ENCODE measurements at regions not wholly inside any gene's neighbourhood (a gene's known extent, or its start where the extent isn't known, plus 50 kb on each side); places are given as distances from the start of the nearest gene placed in this dataset.

- Histone ChIP-seq H3K4me3 (ENCODE audit: low read length in 3 of 3) (no peak overlapping the region), H3K4me1 (ENCODE audit: control insufficient read depth in 3 of 3, insufficient read depth in 3 of 3, low read length in 3 of 3) (no peaks in the 10 kb centered on the region), H3K27ac (ENCODE audit: low read depth, low read length) (no peak overlapping the region), H3K9me3 (ENCODE audit: control insufficient read depth in 3 of 3, low read length in 3 of 3) (no peaks in the 10 kb centered on the region), H3K36me3 (ENCODE audit: control insufficient read depth in 3 of 3, insufficient read depth in 3 of 3, low read length in 3 of 3) (no peaks in the 10 kb centered on the region), H3K27me3 (ENCODE audit: control insufficient read depth in 3 of 3, insufficient read depth in 3 of 3, low read length in 3 of 3) (no peaks in the 10 kb centered on the region), H3K9ac (ENCODE audit: low read depth in 1 of 3, low read length in 3 of 3) (no peak overlapping the region)
Observed at GRCh38 chr5:161235569-161235968, 311.0 kb downstream of the GABRB2 start.

- H3K36me3 ChIP-seq (ENCODE audit: control insufficient read depth in 3 of 3, insufficient read depth in 3 of 3, low read length in 3 of 3): no peaks in the 10 kb centered on the region
- H3K27ac ChIP-seq (ENCODE audit: low read depth, low read length): no peak overlapping the region
- no peaks in the 10 kb centered on the region for H3K27me3 ChIP-seq (ENCODE audit: control insufficient read depth in 3 of 3, insufficient read depth in 3 of 3, low read length in 3 of 3)
- H3K4me1 ChIP-seq (ENCODE audit: control insufficient read depth in 3 of 3, insufficient read depth in 3 of 3, low read length in 3 of 3): no peaks in the 10 kb centered on the region
- no peak overlapping the region for H3K9ac ChIP-seq (ENCODE audit: low read depth in 1 of 3, low read length in 3 of 3)
- no peak overlapping the region for H3K4me3 ChIP-seq (ENCODE audit: low read length in 3 of 3)
- H3K9me3 ChIP-seq (ENCODE audit: control insufficient read depth in 3 of 3, low read length in 3 of 3): no peaks in the 10 kb centered on the region
Observed at GRCh38 chr5:161233553-161233952, 313.0 kb downstream of the GABRB2 start.

DNA sequence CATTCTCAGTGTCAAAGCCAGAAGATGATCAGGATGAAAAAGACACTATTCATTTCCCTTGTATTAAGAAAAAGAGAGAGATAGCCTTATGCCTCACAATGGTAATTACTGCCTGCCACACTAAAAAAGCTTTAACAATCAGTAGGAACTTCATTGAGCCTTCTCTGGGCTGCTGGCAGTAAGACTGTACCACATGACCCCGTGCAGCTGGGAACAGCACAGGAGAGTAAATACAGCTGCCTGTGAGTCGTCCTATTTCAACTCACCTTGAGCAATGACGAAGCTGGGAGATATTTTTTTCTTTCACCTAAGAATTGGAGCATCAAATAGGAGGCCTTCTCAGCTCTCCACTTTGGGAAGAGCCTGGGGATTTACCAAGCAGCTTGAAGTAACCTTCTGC is 316.3 kb downstream of the GABRB2 start:
- Histone ChIP-seq H3K9ac (ENCODE audit: low read depth in 1 of 3, low read length in 3 of 3) (no peak overlapping the region), H3K27ac (ENCODE audit: low read depth, low read length) (no peak overlapping the region), H3K4me3 (ENCODE audit: low read length in 3 of 3) (no peak overlapping the region), H3K36me3 (ENCODE audit: control insufficient read depth in 3 of 3, insufficient read depth in 3 of 3, low read length in 3 of 3) (no peaks in the 10 kb centered on the region), H3K4me1 (ENCODE audit: control insufficient read depth in 3 of 3, insufficient read depth in 3 of 3, low read length in 3 of 3) (no peaks in the 10 kb centered on the region), H3K9me3 (ENCODE audit: control insufficient read depth in 3 of 3, low read length in 3 of 3) (no peaks in the 10 kb centered on the region), H3K27me3 (ENCODE audit: control insufficient read depth in 3 of 3, insufficient read depth in 3 of 3, low read length in 3 of 3) (no peaks in the 10 kb centered on the region)

DNA sequence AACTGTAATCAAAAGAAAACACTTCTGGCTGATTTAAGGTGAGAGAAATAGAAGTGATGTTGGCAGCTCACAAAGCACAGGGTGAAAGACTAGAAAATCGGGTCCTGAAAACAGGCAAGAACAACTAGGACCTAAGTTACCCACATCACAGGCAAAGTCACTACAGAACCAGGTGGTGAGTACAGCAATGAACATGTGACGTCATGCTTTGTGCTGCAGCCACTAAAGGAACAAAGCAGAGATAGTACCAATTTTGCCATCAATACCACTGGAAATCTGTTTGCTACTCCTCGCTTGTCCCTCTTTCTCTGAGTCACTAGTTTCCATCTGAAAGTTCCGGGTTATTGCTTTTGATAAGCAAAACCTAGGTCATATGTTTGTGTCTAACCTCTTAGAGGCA is 326.7 kb downstream of the GABRB2 start:
- Histone ChIP-seq H3K4me3 (ENCODE audit: low read length in 3 of 3) (no peak overlapping the region), H3K9me3 (ENCODE audit: control insufficient read depth in 3 of 3, low read length in 3 of 3) (no peaks in the 10 kb centered on the region)

GRCh38 chr5:161216877-161217276 is 329.6 kb downstream of the GABRB2 start:
- H3K9me3 ChIP-seq (ENCODE audit: control insufficient read depth in 3 of 3, low read length in 3 of 3): no peaks in the 10 kb centered on the region
- H3K27me3 ChIP-seq (ENCODE audit: control insufficient read depth in 3 of 3, insufficient read depth in 3 of 3, low read length in 3 of 3): no peaks in the 10 kb centered on the region
- H3K36me3 ChIP-seq (ENCODE audit: control insufficient read depth in 3 of 3, insufficient read depth in 3 of 3, low read length in 3 of 3): no peaks in the 10 kb centered on the region
- H3K4me3 ChIP-seq (ENCODE audit: low read length in 3 of 3): no peak overlapping the region
- H3K4me1 ChIP-seq (ENCODE audit: control insufficient read depth in 3 of 3, insufficient read depth in 3 of 3, low read length in 3 of 3): no peaks in the 10 kb centered on the region
- no peak overlapping the region for H3K27ac ChIP-seq (ENCODE audit: low read depth, low read length)
- no peak overlapping the region for H3K9ac ChIP-seq (ENCODE audit: low read depth in 1 of 3, low read length in 3 of 3)

More for the DNA sequence above, 326.7 kb downstream of the GABRB2 start:
- no peak overlapping the region for H3K27ac ChIP-seq (ENCODE audit: low read depth, low read length)
- H3K9ac ChIP-seq (ENCODE audit: low read depth in 1 of 3, low read length in 3 of 3): no peak overlapping the region
- H3K27me3 ChIP-seq (ENCODE audit: control insufficient read depth in 3 of 3, insufficient read depth in 3 of 3, low read length in 3 of 3): no peaks in the 10 kb centered on the region
- no peaks in the 10 kb centered on the region for H3K36me3 ChIP-seq (ENCODE audit: control insufficient read depth in 3 of 3, insufficient read depth in 3 of 3, low read length in 3 of 3)
- no peaks in the 10 kb centered on the region for H3K4me1 ChIP-seq (ENCODE audit: control insufficient read depth in 3 of 3, insufficient read depth in 3 of 3, low read length in 3 of 3)

GRCh38 chr5:161212123-161212712 is 334.3 kb downstream of the GABRB2 start:
- Histone ChIP-seq H3K27me3 (ENCODE audit: control insufficient read depth in 3 of 3, insufficient read depth in 3 of 3, low read length in 3 of 3) (no peaks in the 10 kb centered on the region), H3K27ac (ENCODE audit: low read depth, low read length) (no peak overlapping the region), H3K4me1 (ENCODE audit: control insufficient read depth in 3 of 3, insufficient read depth in 3 of 3, low read length in 3 of 3) (no peaks in the 10 kb centered on the region), H3K4me3 (ENCODE audit: low read length in 3 of 3) (no peak overlapping the region), H3K9me3 (ENCODE audit: control insufficient read depth in 3 of 3, low read length in 3 of 3) (no peaks in the 10 kb centered on the region), H3K36me3 (ENCODE audit: control insufficient read depth in 3 of 3, insufficient read depth in 3 of 3, low read length in 3 of 3) (no peaks in the 10 kb centered on the region), H3K9ac (ENCODE audit: low read depth in 1 of 3, low read length in 3 of 3) (no peak overlapping the region)

DNA sequence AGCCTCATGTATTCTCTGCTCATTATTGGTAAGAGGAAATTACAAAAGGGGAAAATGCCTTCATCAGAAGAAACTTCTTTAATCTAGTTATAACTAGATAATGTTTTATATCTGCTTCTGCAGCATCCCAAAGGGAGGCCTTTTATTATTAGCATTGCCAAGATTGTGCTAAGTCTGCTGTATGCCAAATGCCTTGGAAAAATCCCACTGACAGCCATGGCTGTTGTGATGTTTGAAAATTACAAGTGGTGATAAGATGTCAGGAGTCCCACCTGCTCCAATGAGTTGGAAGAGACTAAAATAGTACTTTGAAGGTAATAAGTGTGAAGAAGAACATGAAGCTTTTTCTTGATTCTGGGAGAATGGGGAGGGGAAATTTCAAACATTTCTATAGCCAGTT is 345.0 kb downstream of the GABRB2 start:
- Histone ChIP-seq H3K4me3 (ENCODE audit: low read length in 3 of 3) (no peak overlapping the region), H3K9me3 (ENCODE audit: control insufficient read depth in 3 of 3, low read length in 3 of 3) (no peaks in the 10 kb centered on the region), H3K36me3 (ENCODE audit: control insufficient read depth in 3 of 3, insufficient read depth in 3 of 3, low read length in 3 of 3) (no peaks in the 10 kb centered on the region), H3K27me3 (ENCODE audit: control insufficient read depth in 3 of 3, insufficient read depth in 3 of 3, low read length in 3 of 3) (no peaks in the 10 kb centered on the region), H3K4me1 (ENCODE audit: control insufficient read depth in 3 of 3, insufficient read depth in 3 of 3, low read length in 3 of 3) (no peaks in the 10 kb centered on the region), H3K27ac (ENCODE audit: low read depth, low read length) (no peak overlapping the region), H3K9ac (ENCODE audit: low read depth in 1 of 3, low read length in 3 of 3) (no peak overlapping the region)

DNA sequence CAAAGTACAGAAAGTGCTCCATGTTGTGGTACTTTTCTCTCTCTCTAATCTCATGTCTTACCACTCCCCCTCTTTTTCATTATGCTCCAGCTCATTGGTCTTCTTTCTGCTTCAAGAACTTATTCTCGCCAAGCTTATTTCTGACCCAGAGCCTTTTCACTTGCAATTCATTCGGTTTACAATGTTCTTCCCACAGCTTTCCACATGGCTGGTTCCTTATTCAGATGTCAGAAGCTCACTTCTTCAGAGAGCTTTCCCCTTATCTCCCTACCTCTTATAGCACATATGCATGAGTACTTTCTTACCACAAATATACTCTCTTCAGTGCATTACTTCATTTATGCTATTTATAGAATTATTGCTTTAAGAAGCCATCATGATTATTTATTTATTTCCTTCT is 338.8 kb upstream of the ATP10B start:
- Histone ChIP-seq H3K9me3 (ENCODE audit: control insufficient read depth in 3 of 3, low read length in 3 of 3) (no peaks in the 10 kb centered on the region), H3K4me1 (ENCODE audit: control insufficient read depth in 3 of 3, insufficient read depth in 3 of 3, low read length in 3 of 3) (no peaks in the 10 kb centered on the region), H3K27ac (ENCODE audit: low read depth, low read length) (no peak overlapping the region), H3K27me3 (ENCODE audit: control insufficient read depth in 3 of 3, insufficient read depth in 3 of 3, low read length in 3 of 3) (no peaks in the 10 kb centered on the region), H3K36me3 (ENCODE audit: control insufficient read depth in 3 of 3, insufficient read depth in 3 of 3, low read length in 3 of 3) (no peaks in the 10 kb centered on the region), H3K9ac (ENCODE audit: low read depth in 1 of 3, low read length in 3 of 3) (no peak overlapping the region), H3K4me3 (ENCODE audit: low read length in 3 of 3) (no peak overlapping the region)

- H3K9me3 ChIP-seq (ENCODE audit: control insufficient read depth in 3 of 3, low read length in 3 of 3): no peaks in the 10 kb centered on the region
- H3K27me3 ChIP-seq (ENCODE audit: control insufficient read depth in 3 of 3, insufficient read depth in 3 of 3, low read length in 3 of 3): no peaks in the 10 kb centered on the region
- no peak overlapping the region for H3K9ac ChIP-seq (ENCODE audit: low read depth in 1 of 3, low read length in 3 of 3)
- H3K4me3 ChIP-seq (ENCODE audit: low read length in 3 of 3): no peak overlapping the region
- no peaks in the 10 kb centered on the region for H3K4me1 ChIP-seq (ENCODE audit: control insufficient read depth in 3 of 3, insufficient read depth in 3 of 3, low read length in 3 of 3)
- H3K36me3 ChIP-seq (ENCODE audit: control insufficient read depth in 3 of 3, insufficient read depth in 3 of 3, low read length in 3 of 3): no peaks in the 10 kb centered on the region
- no peak overlapping the region for H3K27ac ChIP-seq (ENCODE audit: low read depth, low read length)
Observed at GRCh38 chr5:161190086-161190485, 338.1 kb upstream of the ATP10B start.

DNA sequence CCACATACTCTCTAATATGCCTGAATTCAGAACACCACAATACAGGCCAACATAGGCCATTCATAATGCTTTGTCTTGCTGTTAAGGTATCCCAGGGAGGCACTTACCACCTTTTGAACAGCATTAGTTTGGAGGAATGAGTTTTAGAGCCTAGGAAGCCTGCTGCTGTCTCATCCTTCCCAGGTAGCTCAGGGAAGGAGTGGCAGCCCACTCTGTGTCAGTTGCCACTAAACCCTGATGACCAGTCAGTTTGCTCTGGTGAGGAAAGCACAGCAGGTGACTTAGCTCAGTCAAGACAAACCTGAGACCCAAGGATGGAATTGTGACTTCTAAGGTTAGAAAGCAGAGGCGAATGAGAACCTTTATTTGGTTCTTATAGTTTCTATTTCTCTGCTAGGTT is 337.4 kb upstream of the ATP10B start:
- no peaks in the 10 kb centered on the region for H3K27me3 ChIP-seq (ENCODE audit: control insufficient read depth in 3 of 3, insufficient read depth in 3 of 3, low read length in 3 of 3)
- no peak overlapping the region for H3K27ac ChIP-seq (ENCODE audit: low read depth, low read length)
- H3K9ac ChIP-seq (ENCODE audit: low read depth in 1 of 3, low read length in 3 of 3): no peak overlapping the region
- no peaks in the 10 kb centered on the region for H3K9me3 ChIP-seq (ENCODE audit: control insufficient read depth in 3 of 3, low read length in 3 of 3)
- H3K4me1 ChIP-seq (ENCODE audit: control insufficient read depth in 3 of 3, insufficient read depth in 3 of 3, low read length in 3 of 3): no peaks in the 10 kb centered on the region
- no peak overlapping the region for H3K4me3 ChIP-seq (ENCODE audit: low read length in 3 of 3)
- H3K36me3 ChIP-seq (ENCODE audit: control insufficient read depth in 3 of 3, insufficient read depth in 3 of 3, low read length in 3 of 3): no peaks in the 10 kb centered on the region

DNA sequence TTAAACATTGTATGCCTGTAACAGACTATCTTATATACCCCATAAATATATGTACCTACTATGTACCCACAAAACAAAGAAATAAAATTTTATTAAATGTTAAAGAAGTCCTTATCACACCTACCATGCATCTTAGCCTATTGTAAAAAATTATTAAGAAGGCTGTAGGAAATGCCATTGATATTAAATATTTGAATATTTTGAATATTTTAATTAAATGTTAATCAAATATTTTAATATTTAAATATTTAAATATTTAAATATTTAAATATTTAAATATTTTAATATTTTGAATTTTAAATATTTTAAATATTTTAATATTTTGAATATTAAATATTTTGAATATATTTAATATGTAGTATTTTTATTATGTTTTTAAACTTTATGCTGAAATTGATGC is 331.5 kb upstream of the ATP10B start:
- Histone ChIP-seq H3K27ac (ENCODE audit: low read depth, low read length) (no peak overlapping the region), H3K4me3 (ENCODE audit: low read length in 3 of 3) (no peak overlapping the region), H3K9me3 (ENCODE audit: control insufficient read depth in 3 of 3, low read length in 3 of 3) (no peaks in the 10 kb centered on the region), H3K27me3 (ENCODE audit: control insufficient read depth in 3 of 3, insufficient read depth in 3 of 3, low read length in 3 of 3) (no peaks in the 10 kb centered on the region), H3K4me1 (ENCODE audit: control insufficient read depth in 3 of 3, insufficient read depth in 3 of 3, low read length in 3 of 3) (no peaks in the 10 kb centered on the region), H3K9ac (ENCODE audit: low read depth in 1 of 3, low read length in 3 of 3) (no peak overlapping the region), H3K36me3 (ENCODE audit: control insufficient read depth in 3 of 3, insufficient read depth in 3 of 3, low read length in 3 of 3) (no peaks in the 10 kb centered on the region)
